ENCODE measurements at regions not wholly inside any gene's neighbourhood (a gene's known extent, or its start where the extent isn't known, plus 50 kb on each side); places are given as distances from the start of the nearest gene placed in this dataset.
"Not testable (repeated sequence)": the region's sequence is repeated elsewhere in the genome, so short reads cannot be mapped to it uniquely, and the experiment has no call there.

DNA sequence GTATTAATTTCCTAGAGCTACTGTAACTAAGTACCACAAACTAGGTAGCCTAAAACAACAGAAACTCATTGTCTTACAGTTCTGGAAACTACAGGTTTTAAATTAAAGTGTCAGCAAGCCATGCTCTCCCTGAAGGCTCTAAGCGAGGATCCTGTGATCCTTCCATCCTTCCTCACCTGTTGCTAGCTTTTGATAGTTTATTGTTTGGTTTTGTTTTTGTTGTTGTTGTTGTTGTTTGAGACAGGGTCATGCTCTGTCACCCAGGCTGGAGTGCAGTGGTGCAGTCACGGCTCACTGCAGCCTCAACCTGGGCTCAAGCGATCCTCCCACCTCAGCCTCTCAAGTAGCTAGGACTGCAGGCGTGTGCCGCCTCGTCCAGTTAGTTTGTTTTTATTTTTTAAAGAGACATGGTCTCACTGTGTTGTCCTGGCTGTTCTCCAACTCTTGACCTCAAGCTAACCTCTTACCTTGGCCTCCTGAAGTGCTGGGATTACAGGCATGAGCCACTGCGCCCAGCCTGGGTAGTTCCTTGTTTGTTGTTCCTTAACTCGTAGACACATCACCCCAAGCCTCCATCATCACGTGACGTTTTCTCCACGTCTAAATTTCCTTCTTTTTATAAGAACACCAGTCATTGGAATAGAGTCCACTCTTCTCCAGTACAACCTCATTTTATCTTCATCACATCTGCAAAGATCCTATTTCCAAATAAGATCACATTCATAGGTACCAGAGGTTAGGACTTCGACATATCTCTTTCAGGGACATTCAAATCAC is 109.1 kb downstream of the AKR1D1 start:
- in situ Hi-C loops (cut with HindIII; ENCODE audit: low sequenced_read_pairs): no loop called here
- no peak for DNase-seq (ENCODE audit: low read depth)
- TF ChIP-seq, protein P1, sequence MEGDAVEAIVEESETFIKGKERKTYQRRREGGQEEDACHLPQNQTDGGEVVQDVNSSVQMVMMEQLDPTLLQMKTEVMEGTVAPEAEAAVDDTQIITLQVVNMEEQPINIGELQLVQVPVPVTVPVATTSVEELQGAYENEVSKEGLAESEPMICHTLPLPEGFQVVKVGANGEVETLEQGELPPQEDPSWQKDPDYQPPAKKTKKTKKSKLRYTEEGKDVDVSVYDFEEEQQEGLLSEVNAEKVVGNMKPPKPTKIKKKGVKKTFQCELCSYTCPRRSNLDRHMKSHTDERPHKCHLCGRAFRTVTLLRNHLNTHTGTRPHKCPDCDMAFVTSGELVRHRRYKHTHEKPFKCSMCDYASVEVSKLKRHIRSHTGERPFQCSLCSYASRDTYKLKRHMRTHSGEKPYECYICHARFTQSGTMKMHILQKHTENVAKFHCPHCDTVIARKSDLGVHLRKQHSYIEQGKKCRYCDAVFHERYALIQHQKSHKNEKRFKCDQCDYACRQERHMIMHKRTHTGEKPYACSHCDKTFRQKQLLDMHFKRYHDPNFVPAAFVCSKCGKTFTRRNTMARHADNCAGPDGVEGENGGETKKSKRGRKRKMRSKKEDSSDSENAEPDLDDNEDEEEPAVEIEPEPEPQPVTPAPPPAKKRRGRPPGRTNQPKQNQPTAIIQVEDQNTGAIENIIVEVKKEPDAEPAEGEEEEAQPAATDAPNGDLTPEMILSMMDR (IDR thresholded peaks at IDR 0.05; ENCODE audit: low read depth, low read length, missing control alignments): no peak
- H3K4me3 ChIP-seq (ENCODE audit: low read depth, low read length): no peak overlapping the region

DNA sequence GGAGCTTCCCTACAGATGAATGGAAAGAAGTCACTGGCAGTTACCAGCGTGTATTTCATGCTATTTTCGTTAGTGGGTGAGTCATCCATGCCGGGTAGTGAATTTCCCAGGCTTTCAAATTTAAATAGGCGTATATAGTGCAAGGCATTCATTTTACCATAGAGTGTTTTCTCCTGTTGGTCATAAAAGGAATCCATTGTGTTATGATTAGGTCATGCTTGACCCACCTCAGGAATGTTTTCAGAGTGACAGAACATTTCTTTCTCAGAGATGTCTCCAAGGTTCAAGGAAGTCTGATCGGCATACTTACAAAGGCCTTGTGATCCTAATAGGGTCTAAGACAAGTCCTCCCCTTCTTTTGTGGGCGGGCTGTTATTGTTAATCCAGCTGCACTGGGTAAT is 110.7 kb downstream of the AKR1D1 start:
- TF ChIP-seq, protein P1 (IDR thresholded peaks at IDR 0.05; ENCODE audit: low read depth, low read length, missing control alignments): no peak
- DNase-seq (ENCODE audit: low read depth): peak; percentile 86
- H3K4me3 ChIP-seq (ENCODE audit: low read depth, low read length): no peak overlapping the region
- in situ Hi-C loops (cut with HindIII; ENCODE audit: low sequenced_read_pairs): no loop called here

DNA sequence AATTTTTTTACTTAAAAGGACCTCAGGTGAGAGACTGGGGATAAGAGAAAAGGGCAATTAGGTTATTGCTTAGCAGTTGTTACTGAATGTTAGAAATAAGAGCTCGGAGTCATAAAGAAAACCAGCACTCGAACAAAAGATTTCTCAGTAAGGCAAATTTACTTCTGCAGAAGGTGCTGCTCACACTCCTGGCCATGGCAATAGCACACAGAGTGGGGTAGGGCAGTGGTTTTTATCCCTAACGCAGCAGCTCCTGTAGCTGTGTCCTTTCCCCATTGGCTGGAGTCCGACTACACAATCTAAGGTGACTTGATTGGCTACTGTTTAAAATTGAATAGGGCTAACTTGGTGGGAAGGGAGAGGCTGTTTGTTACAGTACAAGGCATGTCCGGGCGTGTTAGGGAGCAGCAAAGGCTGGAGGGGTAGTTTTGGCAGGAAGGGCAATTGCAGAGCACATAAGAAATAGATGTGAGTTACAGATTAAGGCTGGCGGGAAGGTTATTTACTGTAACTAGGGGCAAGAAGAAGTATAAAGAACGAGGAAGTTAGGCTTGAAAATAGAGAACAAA is 112.1 kb downstream of the AKR1D1 start:
- TF ChIP-seq, protein P1 (IDR thresholded peaks at IDR 0.05; ENCODE audit: low read depth, low read length, missing control alignments): no peak
- H3K4me3 ChIP-seq (ENCODE audit: low read depth, low read length): no peak overlapping the region
- in situ Hi-C loops (cut with HindIII; ENCODE audit: low sequenced_read_pairs): no loop called here
- no peak for DNase-seq (ENCODE audit: low read depth)

DNA sequence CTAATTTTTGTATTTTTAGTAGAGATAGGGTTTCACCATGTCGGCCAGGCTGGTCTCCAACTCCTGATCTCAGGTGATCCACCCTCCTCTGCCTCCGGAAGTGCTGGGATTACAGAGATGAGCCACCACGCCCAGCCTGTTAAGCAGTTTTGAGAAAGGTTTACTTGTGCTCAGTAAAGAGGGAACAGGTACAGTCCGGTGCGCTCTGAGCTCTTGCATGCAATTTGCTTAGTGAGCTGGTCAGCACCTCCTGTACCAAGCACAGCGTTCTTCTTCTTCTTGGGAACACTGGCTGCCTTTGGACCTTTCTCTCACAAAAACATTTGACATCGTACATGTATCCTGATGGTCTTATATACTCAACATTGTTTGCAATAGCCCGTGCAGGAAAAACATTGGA is 118.3 kb downstream of the AKR1D1 start:
- no peak for DNase-seq (ENCODE audit: low read depth)
- TF ChIP-seq, protein P1 (IDR thresholded peaks at IDR 0.05; ENCODE audit: low read depth, low read length, missing control alignments): no peak
- no peak overlapping the region for H3K4me3 ChIP-seq (ENCODE audit: low read depth, low read length)
- in situ Hi-C loops (cut with HindIII; ENCODE audit: low sequenced_read_pairs): no loop called here

DNA sequence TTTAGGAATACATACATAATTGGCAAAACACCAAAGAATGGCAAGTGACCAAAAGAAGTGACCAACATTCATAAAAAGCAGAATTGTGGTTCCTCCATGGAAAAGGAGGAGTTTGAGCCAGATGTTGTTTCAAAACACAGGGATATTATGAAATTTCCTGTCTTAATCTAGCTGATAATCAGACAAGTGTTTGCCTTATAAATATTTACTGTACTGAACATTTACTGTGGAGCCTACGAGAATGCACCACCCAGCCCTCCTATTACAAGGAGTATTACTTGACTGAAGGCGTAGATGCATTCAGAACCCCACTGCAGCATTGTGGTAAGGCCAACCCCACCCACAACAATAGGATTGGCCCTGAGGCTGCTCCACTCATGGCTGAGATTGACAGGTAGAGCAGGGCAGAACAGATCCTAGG is 118.9 kb downstream of the AKR1D1 start:
- H3K4me3 ChIP-seq (ENCODE audit: low read depth, low read length): no peak overlapping the region
- no peak for DNase-seq (ENCODE audit: low read depth)
- TF ChIP-seq, protein P1 (IDR thresholded peaks at IDR 0.05; ENCODE audit: low read depth, low read length, missing control alignments): no peak
- in situ Hi-C loops (cut with HindIII; ENCODE audit: low sequenced_read_pairs): no loop called here

DNA sequence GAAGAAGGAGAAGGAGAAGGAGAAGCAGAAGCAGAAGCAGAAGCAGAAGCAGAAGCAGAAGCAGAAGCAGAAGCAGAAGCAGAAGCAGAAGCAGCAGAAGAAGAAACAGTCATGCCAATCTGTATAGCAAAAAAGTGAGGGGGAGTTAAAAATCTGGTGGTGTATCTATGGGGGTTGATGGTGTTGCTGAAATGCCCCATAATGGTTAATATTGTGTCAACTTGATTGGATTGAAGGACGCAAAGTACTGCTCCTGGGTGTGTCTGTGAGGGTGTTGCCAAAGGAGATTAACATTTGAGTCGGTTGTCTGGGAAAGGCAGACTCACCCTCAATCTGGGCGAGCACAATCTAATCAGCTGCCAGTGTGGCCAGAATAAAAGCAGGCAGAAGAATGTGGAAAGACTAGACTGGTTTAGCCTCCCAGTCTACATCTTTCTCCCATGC is 120.3 kb downstream of the AKR1D1 start:
- DNase-seq (ENCODE audit: low read depth); H3K4me3 ChIP-seq (ENCODE audit: low read depth, low read length); in situ Hi-C loops (cut with HindIII; ENCODE audit: low sequenced_read_pairs): not testable (repeated sequence)

All from astrocyte of the cerebellum (primary cell).